Thymus (tissue), 11 donors: ENCODE measurements at regions not wholly inside any gene's neighbourhood (a gene's known extent, or its start where the extent isn't known, plus 50 kb on each side); places are given as distances from the start of the nearest gene placed in this dataset.

ENCODE experiments used
- DNase-seq, 9 donors: peaks; one replicate each; pipeline ENCODE4 v3.0.0-alpha.2; 2013; ENCODE audit warnings: low spot score in 9 of 9, low read depth in 6 of 9, missing footprints in 1 of 9
- H3K27ac ChIP-seq, 2 donors: one replicate each; pipeline ENCODE4 v1.5.1; 2013; ENCODE audit warnings: control low read depth in 1 of 2, low read depth in 1 of 2, low read length in 1 of 2, mild to moderate bottlenecking in 1 of 2, moderate library complexity in 1 of 2
- H3K27me3 ChIP-seq, 2 donors: one replicate each; pipeline ENCODE4 v1.5.1; 2013; ENCODE audit warnings: low read length in 1 of 2; ENCODE audit not compliant: control insufficient read depth in 2 of 2, insufficient read depth in 1 of 2
- H3K36me3 ChIP-seq, 2 donors: one replicate each; pipeline ENCODE4 v1.5.1; 2013; ENCODE audit warnings: low read length in 1 of 2, mild to moderate bottlenecking in 1 of 2, moderate library complexity in 1 of 2; ENCODE audit not compliant: control insufficient read depth in 2 of 2, insufficient read depth in 2 of 2
- H3K4me1 ChIP-seq, 2 donors: one replicate each; pipeline ENCODE4 v1.5.1; 2013; ENCODE audit warnings: low read length in 2 of 2; ENCODE audit not compliant: control insufficient read depth in 2 of 2, insufficient read depth in 2 of 2
- H3K4me3 ChIP-seq, 2 donors: one replicate each; pipeline ENCODE4 v1.5.1; 2013; ENCODE audit warnings: low read length in 2 of 2, control low read depth in 1 of 2, mild to moderate bottlenecking in 1 of 2
- H3K9me3 ChIP-seq, 2 donors: one replicate each; pipeline ENCODE4 v1.5.1; 2013; ENCODE audit warnings: low read length in 1 of 2, mild to moderate bottlenecking in 1 of 2; ENCODE audit not compliant: control insufficient read depth in 2 of 2, insufficient read depth in 1 of 2
- WGBS: extraction: QIAGEN DNeasy Blood & Tissue Kit; methylation state at CpG from one replicate; pipeline ENCODE4 v1.1.7; 2013; 5-methylcytosine and 5-hydroxymethylcytosine counted together
- donor health status: healthy.

- 97% methylated on average over 3 of the region's 3 CpGs for WGBS
- Histone ChIP-seq H3K9me3 (no peaks in the 10 kb centered on the region), H3K27me3 (no peaks in the 10 kb centered on the region), H3K27ac (no peak overlapping the region), H3K36me3 (no peaks in the 10 kb centered on the region), H3K4me3 (no peak overlapping the region), H3K4me1 (peaks cover 10 to 16% of the 10 kb centered on the region in 2 donors)
- no peak for DNase-seq
Measured at GRCh38 chr2:234142530-234142929, 92.0 kb downstream of the SPP2 start.

DNA sequence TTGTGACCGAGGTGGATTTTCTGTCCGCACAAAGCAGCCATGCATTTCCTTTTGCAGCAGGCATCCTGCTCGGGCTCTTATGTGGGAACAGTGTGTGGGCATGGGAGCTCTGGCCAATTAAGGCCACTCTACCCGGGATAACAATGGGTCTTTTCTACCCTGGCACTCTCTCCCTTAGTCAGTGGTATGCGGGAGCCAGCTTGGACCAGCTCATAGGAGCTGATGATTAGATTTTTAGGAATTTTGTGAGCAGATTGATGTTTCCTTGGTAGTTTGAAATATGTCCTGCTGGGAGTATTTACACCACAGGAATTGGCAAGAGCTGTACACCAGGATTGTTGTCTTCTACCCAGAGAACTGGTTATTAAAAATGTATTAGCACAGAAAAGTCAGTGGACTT, 89.3 kb downstream of the SPP2 start:
- WGBS: 96% methylated on average over 5 of the region's 5 CpGs
- Histone ChIP-seq H3K4me3 (no peak overlapping the region), H3K36me3 (no peaks in the 10 kb centered on the region), H3K27ac (no peak overlapping the region), H3K9me3 (no peaks in the 10 kb centered on the region), H3K4me1 (peaks cover 4 to 9% of the 10 kb centered on the region in 2 donors), H3K27me3 (no peaks in the 10 kb centered on the region)
- no peak for DNase-seq

GRCh38 chr2:234138836-234139235, 88.3 kb downstream of the SPP2 start:
- no peaks in the 10 kb centered on the region for H3K36me3 ChIP-seq
- H3K9me3 ChIP-seq: no peaks in the 10 kb centered on the region
- no peak overlapping the region for H3K27ac ChIP-seq
- 98% methylated on average over 9 of the region's 9 CpGs for WGBS
- no peak for DNase-seq
- no peaks in the 10 kb centered on the region for H3K27me3 ChIP-seq
- peaks cover 4 to 9% of the 10 kb centered on the region in 2 donors for H3K4me1 ChIP-seq
- no peak overlapping the region for H3K4me3 ChIP-seq

- WGBS: 89% methylated on average over 6 of the region's 6 CpGs
- Histone ChIP-seq H3K4me1 (peaks cover 4 to 9% of the 10 kb centered on the region in 2 donors), H3K27ac (no peak overlapping the region), H3K4me3 (no peak overlapping the region), H3K27me3 (no peaks in the 10 kb centered on the region), H3K9me3 (no peaks in the 10 kb centered on the region), H3K36me3 (no peaks in the 10 kb centered on the region)
- peak in 1 of 9 donors; percentile 57 for DNase-seq
Measured at GRCh38 chr2:234137400-234138014, 87.0 kb downstream of the SPP2 start.

DNA sequence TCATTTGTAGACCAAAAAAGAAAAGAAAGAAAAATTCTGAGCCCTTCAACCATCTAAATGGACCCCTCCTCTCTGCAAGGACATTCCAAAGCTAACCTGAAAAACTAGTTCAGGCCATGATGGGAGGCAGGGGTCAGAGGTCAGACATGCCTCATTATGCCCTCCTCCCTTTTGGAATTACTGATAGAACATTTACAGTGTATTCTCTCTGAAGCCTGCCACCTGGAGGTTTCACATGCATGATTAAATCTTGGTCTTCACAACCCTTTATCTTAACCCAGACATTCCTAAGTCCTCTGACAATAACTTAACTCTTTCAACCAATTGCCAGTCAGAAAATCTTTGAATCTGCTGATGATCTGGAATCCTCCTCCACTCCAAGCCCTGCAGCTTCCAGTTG, 86.0 kb downstream of the SPP2 start:
- peak in 1 of 9 donors; percentile 19 for DNase-seq
- H3K27ac ChIP-seq: no peak overlapping the region
- no peak overlapping the region for H3K4me3 ChIP-seq
- H3K36me3 ChIP-seq: no peaks in the 10 kb centered on the region
- no peaks in the 10 kb centered on the region for H3K27me3 ChIP-seq
- H3K9me3 ChIP-seq: no peaks in the 10 kb centered on the region
- H3K4me1 ChIP-seq: peaks cover 4 to 9% of the 10 kb centered on the region in 2 donors

DNA sequence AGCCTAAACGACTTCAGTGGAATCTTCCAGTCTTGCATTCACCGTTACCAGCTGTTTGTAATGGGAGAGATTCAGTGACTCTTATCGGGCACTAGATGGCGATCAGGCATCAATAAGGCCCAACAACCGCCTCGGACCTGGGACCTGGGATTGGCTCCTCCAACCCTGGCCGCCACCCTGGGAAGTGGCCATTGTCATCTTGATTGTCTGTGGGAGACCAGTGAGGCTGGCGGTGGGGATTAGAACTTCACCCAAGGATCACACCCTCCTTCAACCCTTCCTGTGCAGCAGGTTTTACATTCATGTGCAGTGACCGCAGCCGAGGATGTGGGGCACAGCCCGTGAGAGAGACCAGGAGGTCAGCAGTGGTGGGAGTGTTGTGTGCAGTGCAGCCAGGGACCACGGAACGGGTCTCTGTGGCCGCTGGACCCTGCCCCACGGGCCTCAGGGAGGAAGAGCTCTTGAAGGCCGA, 85.3 kb downstream of the SPP2 start:
- no peaks in the 10 kb centered on the region for H3K9me3 ChIP-seq
- H3K36me3 ChIP-seq: no peaks in the 10 kb centered on the region
- peaks cover 4 to 9% of the 10 kb centered on the region in 2 donors for H3K4me1 ChIP-seq
- DNase-seq: peak in 8 of 9 donors; percentile 27 to 77 (median 56)
- H3K27me3 ChIP-seq: no peaks in the 10 kb centered on the region
- 50% methylated on average over 16 of the region's 16 CpGs for WGBS
- no peak overlapping the region for H3K4me3 ChIP-seq
- H3K27ac ChIP-seq: no peak overlapping the region

DNA sequence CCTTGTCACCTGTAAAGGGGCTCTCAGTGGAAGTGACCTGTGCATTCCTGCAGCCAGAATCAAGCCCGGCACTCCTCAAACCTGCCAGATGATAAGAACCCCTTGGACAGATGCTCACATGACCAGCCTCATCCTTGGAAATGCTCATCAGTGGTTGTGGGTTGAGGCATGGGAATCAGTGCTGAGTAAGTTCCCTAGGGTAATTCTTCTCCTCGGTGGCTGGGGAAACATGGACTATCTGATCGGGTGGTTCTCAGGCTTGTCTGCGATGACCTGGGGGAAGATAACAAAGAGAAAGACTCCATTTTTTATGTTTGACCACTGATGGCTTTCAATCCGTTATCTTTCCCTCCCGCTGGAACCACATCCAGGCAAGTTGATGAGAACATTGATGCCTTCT, 84.0 kb downstream of the SPP2 start:
- no peak for DNase-seq

GRCh38 chr2:234133004-234133403, 82.5 kb downstream of the SPP2 start:
- H3K36me3 ChIP-seq: no peaks in the 10 kb centered on the region
- no peaks in the 10 kb centered on the region for H3K27me3 ChIP-seq
- WGBS: 90% methylated on average over 4 of the region's 4 CpGs
- no peak overlapping the region for H3K4me3 ChIP-seq
- no peaks in the 10 kb centered on the region for H3K9me3 ChIP-seq
- peaks cover 4 to 9% of the 10 kb centered on the region in 2 donors for H3K4me1 ChIP-seq
- no peak for DNase-seq
- H3K27ac ChIP-seq: no peak overlapping the region

More for the DNA sequence above, 84.0 kb downstream of the SPP2 start:
- Histone ChIP-seq H3K4me3 (no peak overlapping the region), H3K4me1 (peaks cover 4 to 9% of the 10 kb centered on the region in 2 donors), H3K27ac (no peak overlapping the region), H3K27me3 (no peaks in the 10 kb centered on the region), H3K9me3 (no peaks in the 10 kb centered on the region), H3K36me3 (no peaks in the 10 kb centered on the region)
- WGBS: 99% methylated on average over 6 of the region's 6 CpGs

DNA sequence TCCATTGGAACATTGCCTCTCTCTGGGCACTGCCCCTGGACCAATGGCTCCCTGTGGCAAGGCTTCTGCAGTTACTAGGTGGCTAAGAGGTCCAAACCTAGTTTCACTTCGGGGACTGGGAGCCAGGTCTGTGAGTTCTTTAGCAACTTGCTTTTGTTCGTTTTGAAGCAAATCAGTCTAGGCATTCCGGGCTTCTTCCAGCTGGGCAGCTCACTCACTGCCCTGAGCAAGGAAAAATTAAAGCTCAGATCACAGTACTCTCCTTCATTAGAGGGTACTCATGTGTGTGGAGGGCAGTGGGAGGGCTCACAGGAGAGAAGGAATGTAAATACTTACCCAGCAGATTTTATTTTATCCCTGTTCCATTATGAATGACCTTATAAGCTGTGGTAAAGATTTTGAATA, 80.3 kb downstream of the SPP2 start:
- H3K27me3 ChIP-seq: no peaks in the 10 kb centered on the region
- no peak overlapping the region for H3K4me3 ChIP-seq
- H3K4me1 ChIP-seq: peaks cover 0 to 2% of the 10 kb centered on the region in 2 donors
- no peaks in the 10 kb centered on the region for H3K9me3 ChIP-seq
- H3K27ac ChIP-seq: no peak overlapping the region
- no peaks in the 10 kb centered on the region for H3K36me3 ChIP-seq
- WGBS: 95% methylated on average over 3 of the region's 3 CpGs
- no peak for DNase-seq
